COR-L47 (cell line): ENCODE measurements at regions not wholly inside any gene's neighbourhood (a gene's known extent, or its start where the extent isn't known, plus 50 kb on each side); places are given as distances from the start of the nearest gene placed in this dataset.

ENCODE experiments used
- DNase-seq: peaks from one replicate; lab custom pipeline; 2025; lab: John Stamatoyannopoulos, UW

DNA sequence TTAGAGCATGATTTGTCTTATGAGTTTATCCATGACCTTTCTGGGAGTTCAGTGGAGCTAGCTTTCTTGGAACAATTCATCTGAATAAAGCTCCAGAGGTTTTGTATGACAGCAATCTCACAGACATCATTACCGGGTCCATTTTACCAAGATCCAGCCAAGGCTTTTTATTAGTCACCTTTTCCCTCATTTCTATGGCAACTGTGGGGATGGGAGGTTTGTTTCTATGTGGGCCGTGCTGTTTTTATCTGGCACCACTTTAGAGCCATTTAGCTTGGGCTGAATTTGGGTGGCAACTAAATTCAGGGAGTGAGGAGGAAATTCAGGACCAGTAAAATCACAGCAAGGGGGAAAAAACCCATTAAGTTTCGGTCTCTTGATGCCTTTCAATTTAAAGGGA lies 245.7 kb downstream of the NSG2 start:
- DNase-seq = no peak

- no peak for DNase-seq
These were observed 246.8 kb downstream of the NSG2 start for GRCh38 chr5:174292348-174292747.

DNA sequence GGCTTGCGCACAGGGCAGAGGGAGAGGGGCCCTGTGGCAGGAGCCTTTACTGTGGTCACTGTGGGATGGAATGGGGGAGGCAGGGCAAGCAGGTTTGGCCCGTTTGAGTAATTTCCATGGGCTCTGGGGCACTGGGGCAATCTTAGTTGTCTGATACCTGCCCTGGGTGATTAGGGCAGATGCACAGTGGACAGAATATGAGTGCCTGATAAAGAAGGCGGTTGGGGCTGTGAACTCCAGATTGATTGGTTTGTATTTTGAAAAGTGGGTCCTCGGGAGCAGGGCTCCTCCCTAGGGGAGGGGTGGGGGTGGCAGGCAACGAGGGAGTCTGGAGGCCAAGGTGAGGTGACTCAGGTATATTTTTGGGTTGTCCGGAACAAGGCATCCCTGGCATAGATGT lies 247.5 kb downstream of the NSG2 start:
- no peak for DNase-seq

GRCh38 chr5:174293481-174293880 lies 248.0 kb downstream of the NSG2 start:
- DNase-seq = no peak

DNA sequence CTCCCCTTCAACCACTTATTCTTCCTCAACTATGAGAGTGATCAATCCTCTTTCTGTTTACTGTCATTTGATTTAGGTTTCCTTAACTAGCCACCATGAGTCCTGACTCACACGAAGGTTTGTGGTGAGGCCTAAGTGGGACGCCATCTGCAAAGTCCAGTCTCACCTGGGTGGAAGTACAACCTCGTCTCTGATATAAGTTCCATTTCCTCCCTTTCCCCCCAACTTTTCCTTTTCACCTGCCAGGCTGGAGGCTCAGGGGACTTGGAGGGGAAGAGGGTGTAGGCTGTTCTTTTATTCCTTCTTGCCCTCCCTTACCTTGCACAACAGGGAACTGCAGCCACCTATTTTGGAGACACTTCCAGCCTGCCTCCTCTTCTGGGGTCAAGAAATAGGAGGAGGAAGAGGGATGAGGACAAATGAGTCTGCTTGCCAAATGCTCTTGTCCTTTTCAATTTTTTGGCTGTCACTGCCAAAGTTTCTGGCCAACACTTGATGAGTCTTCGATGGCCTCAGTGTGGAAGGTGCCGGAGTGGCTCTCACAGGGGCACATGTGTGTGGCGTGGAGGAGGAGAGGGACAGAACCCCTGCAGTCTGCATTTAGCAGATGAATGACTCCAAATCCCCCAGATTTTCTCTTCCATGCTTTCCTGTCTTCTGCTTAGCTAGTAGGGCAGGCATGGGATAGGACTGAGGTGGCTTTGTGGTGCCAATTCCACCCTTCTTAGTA lies 249.6 kb downstream of the NSG2 start:
- DNase-seq = no peak

- DNase-seq = no peak
These were observed 250.4 kb downstream of the NSG2 start for GRCh38 chr5:174295702-174296436.

GRCh38 chr5:174300118-174300940 lies 254.8 kb downstream of the NSG2 start:
- no peak for DNase-seq

- no peak for DNase-seq
These were observed 255.6 kb downstream of the NSG2 start for GRCh38 chr5:174300941-174301761.

GRCh38 chr5:174301848-174302625 lies 256.5 kb downstream of the NSG2 start:
- DNase-seq = no peak

GRCh38 chr5:174303035-174303434 lies 257.5 kb downstream of the NSG2 start:
- no peak for DNase-seq

GRCh38 chr5:174303437-174304045 lies 258.0 kb downstream of the NSG2 start:
- DNase-seq = no peak

DNA sequence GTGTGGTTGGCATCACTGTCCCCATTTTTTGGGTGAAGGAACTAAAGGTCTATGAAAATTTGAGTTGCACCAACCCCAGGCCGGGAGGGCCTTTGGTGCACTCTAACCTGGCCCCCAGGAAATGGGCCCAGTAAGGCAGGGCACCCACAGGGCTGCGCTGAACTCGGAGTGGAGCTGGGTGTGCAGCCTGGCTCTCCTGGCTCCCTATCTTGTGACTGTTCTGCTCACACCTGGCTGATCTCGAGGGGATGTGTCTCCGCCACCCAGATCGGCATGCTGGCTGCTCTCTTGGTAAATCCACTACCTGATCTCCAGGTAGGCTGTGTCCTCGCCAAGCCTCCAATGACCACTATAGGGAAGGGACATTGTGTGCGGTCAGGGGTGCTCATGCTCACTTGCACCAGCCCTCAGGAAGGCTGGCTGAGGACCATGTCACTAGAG lies 259.8 kb downstream of the NSG2 start:
- DNase-seq = no peak

DNA sequence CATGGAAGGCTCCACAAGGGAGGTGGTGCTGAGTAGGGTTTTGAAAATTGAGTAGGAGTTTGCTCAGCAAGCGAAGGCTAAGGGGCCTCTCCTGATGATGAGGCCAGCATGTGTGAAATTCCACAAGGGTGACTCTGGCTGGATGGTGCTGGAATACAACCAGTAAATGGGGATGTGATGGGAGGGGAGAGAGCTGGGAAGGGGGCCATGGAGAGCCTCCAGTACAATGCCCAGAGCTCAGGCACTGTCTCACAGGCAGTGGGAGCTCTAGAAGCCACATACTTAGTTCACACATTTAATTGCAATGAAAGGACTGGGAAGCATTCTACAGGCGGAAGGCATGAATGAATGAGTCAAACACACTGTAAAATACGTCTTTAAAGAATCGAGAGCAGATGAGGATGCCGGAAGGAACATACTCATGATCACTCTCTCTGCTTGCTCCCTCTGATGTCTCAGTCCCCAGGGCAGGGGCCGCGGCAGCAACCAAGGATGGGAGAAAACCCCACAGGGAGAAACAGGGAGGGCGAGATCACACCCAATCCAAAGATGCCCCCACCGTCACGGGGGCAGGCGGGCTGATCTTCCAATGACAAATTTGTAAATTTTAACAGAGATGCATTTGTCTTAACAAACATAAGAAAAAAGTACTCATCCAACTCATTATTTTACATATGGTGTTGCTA lies 261.0 kb downstream of the NSG2 start:
- no peak for DNase-seq

DNA sequence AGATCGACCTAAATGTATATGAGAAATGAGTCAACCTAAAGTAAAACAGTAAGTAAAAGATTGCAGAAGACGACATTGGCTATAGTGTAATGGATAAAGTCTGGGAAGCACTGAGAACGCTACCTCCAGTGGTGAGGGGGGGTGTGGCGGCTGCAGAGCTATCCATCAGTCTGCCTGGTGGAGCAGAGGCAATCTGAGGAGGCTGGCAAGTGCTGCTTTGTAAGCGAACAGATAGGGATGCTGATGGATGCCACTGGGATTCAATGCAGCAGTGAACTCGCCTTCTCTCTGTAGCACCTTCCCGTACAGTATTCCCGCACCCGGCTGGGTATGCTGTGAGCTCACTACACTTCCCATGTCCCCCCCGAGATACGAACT lies 261.5 kb downstream of the NSG2 start:
- no peak for DNase-seq

- no peak for DNase-seq
These were observed 262.3 kb downstream of the NSG2 start for GRCh38 chr5:174307656-174308271.

DNA sequence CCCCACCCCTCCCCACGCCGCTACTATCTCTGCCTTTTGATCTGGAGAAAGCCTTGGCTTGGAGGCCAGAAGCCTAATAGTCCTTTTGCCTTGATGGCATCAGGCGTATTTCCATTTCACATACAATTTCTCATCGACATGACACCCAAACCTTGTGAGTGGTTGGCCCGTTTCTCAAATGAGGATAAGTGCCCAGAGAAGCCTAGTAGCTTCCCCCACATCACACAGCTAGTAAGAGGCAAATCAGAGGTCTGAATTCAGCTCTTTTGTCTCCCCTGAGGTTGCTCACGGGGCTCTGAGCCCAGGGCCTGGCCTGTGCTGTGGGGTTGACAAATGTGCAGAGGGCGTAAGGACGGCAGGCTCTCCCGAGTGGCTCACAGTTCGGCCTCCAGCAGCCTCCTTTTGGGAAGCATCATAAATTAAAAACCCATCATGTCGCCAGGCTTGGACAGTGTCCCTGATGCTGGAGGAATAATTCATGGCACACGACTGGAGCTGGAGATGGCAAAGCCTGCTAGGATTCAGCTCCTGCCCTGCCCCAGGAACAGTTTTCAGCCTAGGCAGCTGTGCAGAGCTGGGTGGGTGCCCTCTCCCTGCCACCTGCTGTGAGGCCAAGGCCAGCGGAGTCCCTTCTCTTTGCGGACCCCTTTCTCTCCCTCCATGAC lies 263.8 kb downstream of the NSG2 start:
- DNase-seq = no peak

DNA sequence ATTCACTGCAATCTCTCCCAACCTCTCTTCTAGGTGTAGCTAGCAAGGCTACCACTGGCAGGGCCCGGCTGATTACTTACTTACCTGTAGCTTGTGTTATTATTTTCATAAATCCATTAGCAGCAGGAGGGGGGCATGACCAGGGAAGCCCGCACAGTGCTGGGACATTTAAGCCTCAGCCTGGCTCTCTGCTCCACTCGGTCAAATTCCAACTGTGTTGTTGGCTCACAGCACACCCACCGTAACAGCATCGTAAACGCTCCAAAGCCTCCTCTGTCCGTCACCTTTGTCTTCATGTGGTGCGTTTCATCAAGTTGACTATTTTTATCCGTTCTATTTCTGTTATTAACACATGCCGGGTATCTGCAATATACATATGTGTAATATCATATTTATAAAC lies 264.7 kb downstream of the NSG2 start:
- no peak for DNase-seq

DNA sequence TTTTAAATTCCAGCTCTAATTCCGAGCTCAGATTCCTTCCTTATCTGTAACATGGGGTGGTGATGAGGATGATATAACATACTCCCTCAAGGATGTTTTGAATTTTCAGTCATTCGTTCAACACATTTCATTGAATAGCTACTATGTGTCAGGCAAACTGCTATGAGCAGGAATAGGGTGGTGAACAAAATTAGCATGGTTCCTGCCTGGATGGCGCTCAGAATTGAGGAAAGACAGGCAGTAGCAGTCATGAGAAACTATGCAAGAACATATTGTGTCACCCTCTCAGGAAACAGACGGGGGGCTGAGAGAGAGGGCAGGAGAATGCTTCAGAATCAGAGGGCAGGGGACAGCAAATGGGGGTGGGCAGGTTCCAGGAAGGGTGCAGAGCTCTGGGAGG lies 265.2 kb downstream of the NSG2 start:
- DNase-seq = no peak

GRCh38 chr5:174311121-174311520 lies 265.6 kb downstream of the NSG2 start:
- DNase-seq = no peak
